ENCODE measurements at regions not wholly inside any gene's neighbourhood (a gene's known extent, or its start where the extent isn't known, plus 50 kb on each side); places are given as distances from the start of the nearest gene placed in this dataset.

- Histone ChIP-seq H3K27me3 (ENCODE audit: insufficient read depth, poor library complexity, severe bottlenecking) (no peaks in the 10 kb centered on the region), H3K27ac (replicated peaks) (no peak overlapping the region), H3K4me3 (replicated peaks; ENCODE audit: insufficient read depth, low read length) (no peak overlapping the region)
- TF ChIP-seq SPI1 (IDR thresholded peaks at IDR 0.05; ENCODE audit: borderline replicate concordance, low read depth) (no peak), POLR2AphosphoS5 (IDR thresholded peaks at IDR 0.05; ENCODE audit: low read depth) (no peak), REST (IDR thresholded peaks at IDR 0.05; ENCODE audit: insufficient replicate concordance, low read depth) (no peak), GABPA (IDR thresholded peaks at IDR 0.05; ENCODE audit: low read depth) (no peak), CTCF (IDR thresholded peaks at IDR 0.05; ENCODE audit: insufficient read depth, low read length) (no peak)
- DNase-seq (ENCODE audit: low read depth in 1 of 2, low spot score in 1 of 2), result no peak
Observed at GRCh38 chr2:207226243-207226642, 60.5 kb upstream of the KLF7 start.

GRCh38 chr2:207226671-207227061 is 60.9 kb upstream of the KLF7 start:
- no peaks in the 10 kb centered on the region for H3K27me3 ChIP-seq (ENCODE audit: insufficient read depth, poor library complexity, severe bottlenecking)
- H3K27ac ChIP-seq (replicated peaks), result no peak overlapping the region
- no peak for DNase-seq (ENCODE audit: low read depth in 1 of 2, low spot score in 1 of 2)
- H3K4me3 ChIP-seq (replicated peaks; ENCODE audit: insufficient read depth, low read length), result no peak overlapping the region
- no peak for TF ChIP-seq REST (IDR thresholded peaks at IDR 0.05; ENCODE audit: insufficient replicate concordance, low read depth)
- no peak for TF ChIP-seq GABPA (IDR thresholded peaks at IDR 0.05; ENCODE audit: low read depth)
- TF ChIP-seq CTCF (IDR thresholded peaks at IDR 0.05; ENCODE audit: insufficient read depth, low read length), result no peak
- TF ChIP-seq POLR2AphosphoS5 (IDR thresholded peaks at IDR 0.05; ENCODE audit: low read depth), result no peak
- TF ChIP-seq SPI1 (IDR thresholded peaks at IDR 0.05; ENCODE audit: borderline replicate concordance, low read depth), result no peak

- Histone ChIP-seq H3K27me3 (ENCODE audit: insufficient read depth, poor library complexity, severe bottlenecking) (no peaks in the 10 kb centered on the region), H3K27ac (replicated peaks) (no peak overlapping the region), H3K4me3 (replicated peaks; ENCODE audit: insufficient read depth, low read length) (no peak overlapping the region)
- TF ChIP-seq SPI1 (IDR thresholded peaks at IDR 0.05; ENCODE audit: borderline replicate concordance, low read depth) (no peak), GABPA (IDR thresholded peaks at IDR 0.05; ENCODE audit: low read depth) (no peak), CTCF (IDR thresholded peaks at IDR 0.05; ENCODE audit: insufficient read depth, low read length) (no peak), REST (IDR thresholded peaks at IDR 0.05; ENCODE audit: insufficient replicate concordance, low read depth) (no peak), POLR2AphosphoS5 (IDR thresholded peaks at IDR 0.05; ENCODE audit: low read depth) (no peak)
- DNase-seq (ENCODE audit: low read depth in 1 of 2, low spot score in 1 of 2), result no peak
Observed at GRCh38 chr2:207227062-207227748, 61.5 kb upstream of the KLF7 start.

All from HL-60 (cell line).